ENCODE measurements at regions not wholly inside any gene's neighbourhood (a gene's known extent, or its start where the extent isn't known, plus 50 kb on each side); places are given as distances from the start of the nearest gene placed in this dataset.
A peak's percentile ranks its signal among the peaks of the same experiment; 100 is the strongest.
"Not testable (repeated sequence)": the region's sequence is repeated elsewhere in the genome, so short reads cannot be mapped to it uniquely, and the experiment has no call there.

GRCh38 chr5:101721543-101721942 is 574.5 kb downstream of the SLCO4C1 start:
- no peak for DNase-seq

DNA sequence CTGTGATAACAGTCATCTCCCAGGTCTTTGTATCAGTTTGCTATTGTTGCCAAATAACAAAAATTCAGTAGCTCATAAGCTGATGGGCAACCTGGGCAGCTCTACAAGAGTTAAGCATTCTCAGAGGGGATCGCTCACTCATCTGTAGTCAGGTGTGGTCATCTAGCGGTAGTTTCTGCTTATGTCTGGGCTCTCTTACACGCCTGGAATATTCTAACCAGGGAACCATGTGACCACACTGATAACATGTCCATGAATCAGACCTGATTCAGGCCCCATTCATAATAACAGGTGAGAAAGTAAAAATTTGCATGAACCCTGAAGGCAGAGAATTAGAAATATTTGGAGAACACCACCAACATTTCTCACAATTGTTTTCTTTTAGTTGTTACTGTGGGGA is 576.1 kb downstream of the SLCO4C1 start:
- DNase-seq = no peak

- no peak for DNase-seq
Measured at GRCh38 chr5:101717721-101718120, 578.4 kb downstream of the SLCO4C1 start.

- DNase-seq = no peak
Measured at GRCh38 chr5:101716941-101717340, 579.1 kb downstream of the SLCO4C1 start.

- not testable (repeated sequence) for DNase-seq
Measured at GRCh38 chr5:101715790-101716189, 580.3 kb downstream of the SLCO4C1 start.

DNA sequence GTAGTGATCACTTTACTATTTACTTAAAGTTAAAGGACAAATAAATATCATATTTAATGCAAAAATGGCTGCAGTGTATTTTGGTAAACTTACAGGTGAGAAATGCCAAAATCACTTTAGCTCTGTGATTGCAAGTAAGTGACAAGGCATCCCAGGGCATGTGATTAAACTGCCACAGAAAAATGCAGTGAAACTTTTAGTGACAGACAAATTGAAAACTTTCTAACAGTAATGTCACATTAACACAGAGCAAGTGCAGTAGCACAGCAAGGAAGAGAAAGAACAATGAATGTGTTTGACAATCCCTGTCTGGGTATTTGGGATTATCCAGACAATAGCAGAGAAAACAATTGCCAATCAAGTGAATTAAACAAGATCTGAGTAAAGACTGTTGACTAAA is 606.8 kb downstream of the SLCO4C1 start:
- DNase-seq = no peak

DNA sequence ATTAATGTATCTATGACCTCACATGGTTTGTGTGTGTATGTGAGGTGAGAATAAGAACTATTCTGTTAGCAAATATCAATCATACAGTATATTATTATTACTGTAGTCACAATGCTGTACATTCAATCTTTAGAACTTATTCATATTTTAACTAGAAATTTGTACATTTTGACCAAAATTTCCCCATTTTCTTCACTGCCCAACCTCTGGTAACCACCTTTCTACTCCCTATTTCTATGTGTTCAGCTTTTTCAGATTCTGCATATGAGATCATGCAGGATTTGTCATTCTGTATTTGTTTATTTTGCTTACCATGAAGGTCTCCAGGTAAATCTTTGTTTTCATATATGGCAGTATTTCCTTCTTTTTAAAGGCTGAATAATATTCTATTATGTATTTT is 607.9 kb downstream of the SLCO4C1 start:
- DNase-seq = no peak

DNA sequence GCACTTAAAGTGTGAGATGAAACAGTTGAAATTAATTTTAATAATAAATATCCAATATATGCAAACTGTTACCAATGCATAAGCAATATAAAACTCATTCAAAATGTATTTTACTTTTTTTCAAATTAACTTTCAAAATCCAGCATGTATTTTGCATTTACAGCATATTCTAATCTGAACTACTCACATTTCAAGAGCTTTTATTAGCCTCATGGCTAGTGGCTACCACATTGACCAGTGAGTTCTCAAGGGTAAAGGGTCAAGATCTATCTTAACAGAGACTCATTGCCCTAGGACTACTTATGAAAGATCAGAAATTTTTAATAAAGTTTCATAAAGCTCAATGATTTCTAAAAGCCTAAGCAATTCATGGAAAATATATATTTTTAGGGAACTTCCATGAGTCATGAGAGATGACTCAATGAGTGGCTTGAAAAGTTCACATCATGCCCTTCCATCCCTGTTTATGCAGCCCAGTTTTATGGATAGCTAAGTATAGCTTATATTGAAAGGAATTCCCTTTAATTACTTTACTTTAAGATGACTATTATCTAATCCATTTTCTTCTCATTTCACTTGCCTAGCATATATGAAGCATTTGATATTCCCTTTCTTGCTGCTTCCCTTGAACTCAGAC is 608.6 kb downstream of the SLCO4C1 start:
- no peak for DNase-seq

DNA sequence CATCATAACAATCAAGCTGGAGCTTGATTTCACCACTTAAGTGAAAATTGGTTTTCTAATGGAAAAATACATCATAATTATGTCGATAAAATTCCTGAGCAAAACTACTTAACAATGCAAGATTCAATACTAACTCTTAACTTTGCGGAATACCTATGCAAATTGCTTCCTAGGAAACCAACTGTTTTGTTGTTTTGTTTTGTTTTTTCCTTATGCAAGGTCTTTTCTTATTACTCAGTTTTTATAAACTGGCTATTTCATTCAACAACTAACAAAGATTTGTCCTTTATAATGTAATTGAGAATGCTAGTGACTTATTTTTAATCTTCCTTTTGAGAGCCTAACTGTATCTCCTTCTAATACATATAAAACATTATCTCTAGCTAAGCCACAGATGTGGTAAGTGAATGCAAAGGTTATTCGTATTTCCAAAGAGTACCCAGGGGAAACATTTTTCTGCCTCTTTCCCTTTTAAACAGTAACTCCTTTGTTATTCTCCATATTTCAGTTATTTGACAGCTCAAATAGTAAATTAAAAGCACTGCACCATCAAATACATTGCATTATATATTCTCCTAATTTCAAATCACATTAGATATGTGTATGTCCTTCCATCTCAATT is 609.4 kb downstream of the SLCO4C1 start:
- DNase-seq = peak; percentile 40 to 53

DNA sequence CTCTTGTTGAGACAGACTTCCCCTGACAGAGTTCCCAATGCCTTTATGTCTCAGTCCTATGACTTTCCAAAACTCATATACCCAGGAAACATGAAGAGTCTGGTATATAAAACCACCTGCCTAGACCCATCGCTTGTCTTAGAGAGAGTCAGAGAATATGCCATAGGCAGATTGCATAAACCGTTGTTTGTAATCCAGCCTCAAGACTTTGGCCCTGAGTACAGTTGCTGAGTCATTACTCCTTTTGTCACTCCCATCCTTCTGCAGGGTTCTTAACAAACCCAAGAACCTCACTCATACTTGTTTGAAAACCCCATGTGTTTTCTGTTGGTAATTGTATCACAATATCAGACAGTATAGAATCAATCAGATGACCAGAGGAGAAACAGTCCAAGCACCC is 616.3 kb downstream of the SLCO4C1 start:
- no peak for DNase-seq

DNA sequence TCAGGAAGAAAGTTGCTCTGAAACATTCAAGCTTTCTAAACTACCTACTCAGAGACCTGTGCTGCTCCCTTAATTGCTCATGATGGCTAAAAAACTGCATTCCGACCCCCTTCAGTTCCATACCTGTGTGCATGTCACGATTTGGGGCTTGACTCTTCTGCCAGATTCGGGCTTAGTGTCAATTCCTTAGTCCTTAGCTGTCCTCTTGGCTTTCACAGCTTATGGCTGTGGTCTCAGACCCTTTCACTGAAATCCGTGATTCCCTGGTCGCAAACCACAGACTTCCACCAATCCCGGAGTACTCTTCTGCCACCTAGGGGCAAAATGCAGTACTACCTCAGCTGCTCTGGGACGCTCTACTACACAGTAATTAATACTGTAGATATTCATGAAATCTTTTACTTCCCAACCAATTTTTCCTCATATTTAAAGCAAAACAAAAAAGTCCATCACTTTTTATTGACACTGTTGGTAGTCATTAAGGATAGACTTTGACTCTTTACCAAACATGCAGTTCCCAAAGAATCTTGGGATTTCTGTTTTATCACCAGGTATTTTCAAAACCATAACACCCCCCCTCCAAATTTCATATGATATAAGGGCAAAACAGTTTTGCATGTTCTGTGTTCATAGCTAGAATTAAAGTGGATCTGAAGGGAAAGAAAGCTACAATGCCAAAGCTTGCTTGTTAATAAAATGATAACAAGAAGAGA is 617.4 kb downstream of the SLCO4C1 start:
- peak; percentile 6 to 37 for DNase-seq

GRCh38 chr5:101677961-101678360 is 618.1 kb downstream of the SLCO4C1 start:
- no peak for DNase-seq

- DNase-seq = peak in 1 of 2 experiments; percentile 4
Measured at GRCh38 chr5:101676646-101677045, 619.4 kb downstream of the SLCO4C1 start.

DNA sequence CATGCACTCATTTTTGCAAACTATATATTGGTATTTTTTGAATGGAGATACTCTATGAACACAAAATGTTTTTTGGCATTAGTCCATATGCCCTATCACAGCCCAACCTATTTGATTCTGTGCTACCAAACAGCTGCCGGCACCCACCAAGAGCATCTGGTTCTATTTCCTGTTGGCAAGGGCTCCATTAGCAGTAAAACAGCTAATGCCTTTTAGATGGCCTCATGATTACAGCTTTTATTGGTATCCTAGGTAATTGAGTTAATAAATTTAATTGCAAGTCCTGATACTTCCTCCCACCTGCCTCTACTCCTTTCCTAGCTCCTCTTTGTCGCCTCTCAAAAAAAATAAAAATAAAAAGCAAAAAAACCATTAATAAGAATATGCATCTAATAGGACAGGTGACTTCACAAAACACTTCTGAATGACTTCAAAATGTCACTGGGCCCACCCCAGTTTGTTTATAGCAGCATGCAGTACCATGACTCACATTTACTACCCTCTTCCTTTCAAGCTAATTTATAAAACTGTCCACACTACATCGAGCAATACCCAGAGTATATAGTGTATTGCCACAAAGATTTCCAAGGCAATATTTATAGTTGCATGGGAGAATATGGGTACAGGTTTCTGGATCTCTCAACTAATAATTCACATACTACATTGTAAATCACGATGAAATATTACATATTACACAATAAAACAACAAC is 620.4 kb downstream of the SLCO4C1 start:
- DNase-seq = no peak

- no peak for DNase-seq
Measured at GRCh38 chr5:101673120-101673519, 623.0 kb downstream of the SLCO4C1 start.

- no peak for DNase-seq
Measured at GRCh38 chr5:101664071-101664791, 631.9 kb downstream of the SLCO4C1 start.

DNA sequence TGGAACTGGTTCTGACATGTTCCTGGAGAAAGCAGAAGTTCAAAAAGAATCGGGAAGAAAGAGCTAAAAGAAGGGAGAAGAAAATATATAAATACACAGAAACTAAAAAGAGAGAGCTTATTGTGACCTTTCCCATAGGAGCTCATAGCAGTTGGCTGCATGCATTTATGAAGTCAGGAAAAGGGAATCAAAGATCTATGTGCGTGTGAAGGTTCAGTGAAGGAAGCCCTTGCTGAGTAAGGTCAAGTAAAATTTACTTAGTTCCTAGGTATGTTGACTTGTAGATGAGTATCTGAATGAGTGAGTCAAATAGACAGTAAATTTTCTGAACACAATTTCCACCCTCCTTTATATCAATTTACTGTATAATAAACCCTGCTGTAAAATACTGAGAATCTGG is 632.5 kb downstream of the SLCO4C1 start:
- DNase-seq = no peak

DNA sequence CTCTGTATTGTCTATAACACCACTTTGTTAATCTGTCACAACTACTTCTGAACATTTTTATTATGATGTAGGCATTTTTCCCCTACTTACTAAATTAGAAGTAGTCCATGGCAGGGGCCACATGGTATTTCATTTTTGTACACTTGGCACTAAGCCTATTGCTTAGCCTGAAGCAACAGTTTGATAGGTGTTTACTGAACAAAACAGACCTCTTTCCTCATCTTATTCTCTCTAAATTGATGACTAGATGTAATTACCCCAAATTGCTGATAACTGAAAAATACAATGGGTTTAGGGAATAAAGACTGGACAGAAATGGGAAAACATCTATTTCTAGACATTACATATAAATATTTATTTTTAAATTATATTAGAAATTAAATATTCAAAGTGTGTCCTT is 633.8 kb downstream of the SLCO4C1 start:
- DNase-seq = no peak

DNA sequence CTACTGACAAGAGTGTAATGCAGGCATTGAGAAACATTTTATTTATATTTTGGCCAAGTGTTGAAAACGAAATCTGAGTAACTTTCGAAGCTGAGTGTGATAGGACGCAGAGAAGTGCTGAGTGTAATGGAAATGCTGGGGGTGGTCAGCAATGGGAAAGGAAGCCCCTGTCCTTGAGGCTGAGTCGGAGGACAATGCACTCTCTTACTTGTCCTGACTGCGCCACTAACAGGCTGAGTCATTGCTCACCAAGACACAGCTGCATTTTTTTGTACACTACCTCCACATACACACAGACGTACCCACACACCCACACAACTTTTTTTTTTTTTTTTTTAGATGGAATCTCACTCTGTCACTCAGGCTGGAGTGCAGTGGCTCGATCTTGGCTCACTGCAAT is 637.7 kb downstream of the SLCO4C1 start:
- no peak for DNase-seq

DNA sequence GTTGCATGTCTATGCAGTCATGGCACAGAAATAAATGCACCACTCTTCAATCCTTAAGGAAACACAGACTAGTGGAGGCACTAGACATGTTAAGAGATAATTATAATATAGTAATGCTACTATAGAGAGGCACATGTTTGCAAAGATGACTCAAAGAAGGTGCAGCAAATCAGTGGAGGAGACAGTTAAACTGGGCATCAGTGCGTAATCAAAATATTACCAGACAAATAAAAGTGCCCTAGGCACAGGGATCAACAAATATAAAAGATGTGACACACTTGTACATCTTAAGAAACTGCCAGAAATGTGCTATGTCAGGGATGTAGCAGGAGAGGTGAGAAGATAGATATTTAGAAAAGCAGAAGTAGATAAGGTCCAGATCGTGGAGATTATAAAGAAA is 642.1 kb downstream of the SLCO4C1 start:
- no peak for DNase-seq

- no peak for DNase-seq
Measured at GRCh38 chr5:101647861-101648260, 648.2 kb downstream of the SLCO4C1 start.

DNA sequence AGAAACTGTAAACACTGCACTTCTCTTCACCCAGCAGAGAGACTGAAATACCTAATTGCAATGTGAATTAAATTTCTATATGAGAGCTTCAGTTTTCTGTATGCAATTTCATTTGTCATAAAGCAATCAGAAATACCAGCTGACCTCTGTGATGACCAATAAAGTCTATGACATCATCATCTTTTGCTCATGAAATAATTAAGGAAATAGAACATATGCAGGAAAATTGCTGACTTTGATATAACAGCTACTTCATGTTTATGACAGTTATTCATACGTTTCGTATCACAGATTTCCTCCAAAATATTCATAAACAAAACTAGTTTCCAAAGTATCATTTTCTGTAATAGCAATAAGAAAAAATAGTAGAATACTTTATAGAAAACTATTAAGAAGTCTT is 652.3 kb downstream of the SLCO4C1 start:
- no peak for DNase-seq

DNA sequence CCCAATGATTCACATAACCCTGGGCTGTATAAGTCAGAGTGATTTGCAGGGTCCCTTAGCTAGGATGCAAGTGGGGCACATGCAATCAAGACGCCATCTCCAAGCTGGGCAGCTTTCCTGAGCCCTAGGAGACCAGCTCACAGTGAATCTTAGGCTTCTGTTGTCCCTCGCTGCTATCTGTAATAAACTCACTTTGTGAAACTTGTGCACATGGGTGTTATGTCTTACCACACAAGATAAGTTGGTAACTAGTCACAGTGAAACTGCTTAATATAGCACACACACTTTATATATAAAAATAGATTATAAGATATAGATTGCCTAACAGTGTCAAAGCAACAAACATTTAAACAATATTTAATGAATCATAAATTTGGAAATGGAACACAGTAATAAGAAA is 658.5 kb downstream of the SLCO4C1 start:
- no peak for DNase-seq

Measured in NCI-H526 (cell line).